Esophagus squamous epithelium (tissue), 4 donors: ENCODE measurements at regions not wholly inside any gene's neighbourhood (a gene's known extent, or its start where the extent isn't known, plus 50 kb on each side); places are given as distances from the start of the nearest gene placed in this dataset.

Experiments used
- POLR2A ChIP-seq, 4 donors: fragments of 450-650 bp; IDR thresholded peaks; one replicate each; pipeline ENCODE4 v1.6.1; 2017; ENCODE audit warnings: antibody characterized with exemption in 4 of 4, mild to moderate bottlenecking in 4 of 4, moderate library complexity in 3 of 4
- TF ChIP-seq, protein P1 (sequence below), 6 experiments: fragments of 450-650 bp in 4 of 6; fragments of 200-600 bp in 2 of 6; sonication (generic) in 2 of 6; IDR thresholded peaks; one replicate each; pipeline ENCODE4 v1.5.1; 2016 to 2019; ENCODE audit warnings: antibody characterized with exemption in 6 of 6, mild to moderate bottlenecking in 4 of 6, moderate library complexity in 4 of 6

GRCh38 chr18:77632758-77633157, 383.1 kb downstream of the GALR1 start:
- TF ChIP-seq, protein P1, sequence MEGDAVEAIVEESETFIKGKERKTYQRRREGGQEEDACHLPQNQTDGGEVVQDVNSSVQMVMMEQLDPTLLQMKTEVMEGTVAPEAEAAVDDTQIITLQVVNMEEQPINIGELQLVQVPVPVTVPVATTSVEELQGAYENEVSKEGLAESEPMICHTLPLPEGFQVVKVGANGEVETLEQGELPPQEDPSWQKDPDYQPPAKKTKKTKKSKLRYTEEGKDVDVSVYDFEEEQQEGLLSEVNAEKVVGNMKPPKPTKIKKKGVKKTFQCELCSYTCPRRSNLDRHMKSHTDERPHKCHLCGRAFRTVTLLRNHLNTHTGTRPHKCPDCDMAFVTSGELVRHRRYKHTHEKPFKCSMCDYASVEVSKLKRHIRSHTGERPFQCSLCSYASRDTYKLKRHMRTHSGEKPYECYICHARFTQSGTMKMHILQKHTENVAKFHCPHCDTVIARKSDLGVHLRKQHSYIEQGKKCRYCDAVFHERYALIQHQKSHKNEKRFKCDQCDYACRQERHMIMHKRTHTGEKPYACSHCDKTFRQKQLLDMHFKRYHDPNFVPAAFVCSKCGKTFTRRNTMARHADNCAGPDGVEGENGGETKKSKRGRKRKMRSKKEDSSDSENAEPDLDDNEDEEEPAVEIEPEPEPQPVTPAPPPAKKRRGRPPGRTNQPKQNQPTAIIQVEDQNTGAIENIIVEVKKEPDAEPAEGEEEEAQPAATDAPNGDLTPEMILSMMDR (IDR thresholded peaks at IDR 0.05): no peak
- TF ChIP-seq POLR2A (IDR thresholded peaks at IDR 0.05): no peak
